Stimulated activated CD4-positive, alpha-beta T cell treated with anti-CD3 and anti-CD28 coated beads, Interleukin-1b, Interleukin-23, amount 100 ng/mL, for 1 hour (primary cell): ENCODE measurements at regions not wholly inside any gene's neighbourhood (a gene's known extent, or its start where the extent isn't known, plus 50 kb on each side); places are given as distances from the start of the nearest gene placed in this dataset.
"Not testable (repeated sequence)": the region's sequence is repeated elsewhere in the genome, so short reads cannot be mapped to it uniquely, and the experiment has no call there.

Experiments used
- DNase-seq, 2 donors: peaks; one replicate each; pipeline ENCODE4 v3.0.0-alpha.2; 2020; ENCODE audit warnings: low read depth in 2 of 2

DNA sequence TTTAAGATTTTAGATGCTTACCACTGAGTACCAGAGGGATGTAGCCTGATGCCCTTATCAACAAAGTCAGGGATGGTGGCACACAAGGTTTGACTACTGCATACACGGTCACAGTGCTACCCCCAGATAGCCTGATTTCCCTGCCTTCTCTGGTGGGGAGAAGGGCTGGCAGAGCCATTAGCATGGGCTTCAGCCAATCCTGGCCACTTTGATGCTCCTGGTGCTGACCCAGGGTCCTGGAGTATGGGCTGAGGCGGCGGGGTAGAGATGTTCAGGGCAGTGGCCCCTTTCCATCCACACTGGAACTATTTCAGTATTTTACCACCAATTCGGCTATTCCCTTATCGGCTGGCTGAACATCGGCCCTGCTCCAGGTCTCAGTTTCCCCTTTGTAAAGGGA, 83.2 kb downstream of the POTEB3 start:
- DNase-seq: not testable (repeated sequence)

DNA sequence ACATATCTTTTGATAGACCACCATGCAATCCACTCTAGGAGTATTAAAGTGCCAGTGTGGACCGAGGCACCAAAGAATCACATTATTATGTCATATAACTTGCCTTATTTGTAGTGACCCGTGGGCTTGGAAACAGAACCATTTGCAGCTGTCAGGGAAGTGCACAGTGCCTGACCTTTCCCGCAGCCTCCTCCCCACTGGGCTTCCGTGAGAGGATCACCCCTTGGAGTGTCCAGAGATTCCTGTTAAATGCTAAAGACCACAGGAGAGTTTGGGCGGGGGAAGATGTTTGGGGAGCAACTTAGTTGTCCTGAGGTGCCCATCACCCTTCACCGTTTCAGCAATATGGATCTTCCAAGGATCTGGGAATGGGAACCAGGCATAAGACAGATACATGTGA, 84.4 kb downstream of the POTEB3 start:
- not testable (repeated sequence) for DNase-seq

DNA sequence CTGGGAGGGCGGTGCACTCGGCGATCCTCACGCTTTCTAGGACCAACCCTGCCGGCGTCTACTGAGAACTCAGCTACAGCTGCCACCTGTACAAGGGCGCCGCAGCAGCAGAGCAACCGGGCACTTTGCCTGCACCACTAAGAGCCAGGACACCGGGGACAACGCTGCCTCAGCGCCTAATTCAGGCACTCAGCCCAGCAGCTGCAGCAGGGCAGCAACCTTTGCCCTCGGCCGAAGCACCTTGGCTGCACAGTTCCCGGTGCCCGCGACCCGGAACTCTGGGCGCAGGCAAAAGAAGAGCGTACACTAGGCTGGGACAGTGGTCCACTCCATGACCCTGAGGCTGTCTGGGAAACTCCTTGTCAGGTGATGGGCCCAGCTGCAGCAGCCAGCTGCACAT, 85.7 kb downstream of the POTEB3 start:
- not testable (repeated sequence) for DNase-seq

DNA sequence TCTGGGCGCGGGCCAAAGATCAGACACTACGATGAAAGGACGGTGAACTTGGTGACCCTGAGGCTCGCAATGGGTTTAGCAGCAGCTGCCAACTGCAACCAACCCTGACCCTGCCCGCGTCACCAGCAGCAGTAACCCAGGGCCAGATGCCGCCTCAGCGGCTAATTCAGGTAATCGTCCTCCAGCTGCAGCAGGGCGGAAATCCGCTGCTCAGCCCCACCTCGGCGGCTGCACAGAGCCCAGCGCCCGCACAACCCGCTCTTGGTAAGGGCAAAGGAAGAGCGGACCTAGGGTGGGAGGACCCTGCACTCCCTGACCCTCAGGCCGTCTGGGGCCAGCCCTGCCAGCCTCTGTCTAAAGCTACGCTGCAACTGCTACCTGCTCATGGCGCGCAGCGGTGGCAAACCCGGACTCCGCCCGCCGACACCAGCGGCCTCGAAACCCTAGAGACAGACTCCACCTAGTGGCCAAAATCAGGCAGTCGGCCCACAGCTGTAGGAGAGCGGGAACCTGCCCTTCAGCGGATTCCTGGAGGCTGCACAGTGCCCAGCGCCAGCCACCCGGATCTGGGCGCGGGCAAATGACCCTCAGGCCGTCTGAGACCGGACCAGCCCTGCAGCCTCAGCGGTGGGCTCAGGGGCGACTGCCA, 87.5 kb downstream of the POTEB3 start:
- not testable (repeated sequence) for DNase-seq

DNA sequence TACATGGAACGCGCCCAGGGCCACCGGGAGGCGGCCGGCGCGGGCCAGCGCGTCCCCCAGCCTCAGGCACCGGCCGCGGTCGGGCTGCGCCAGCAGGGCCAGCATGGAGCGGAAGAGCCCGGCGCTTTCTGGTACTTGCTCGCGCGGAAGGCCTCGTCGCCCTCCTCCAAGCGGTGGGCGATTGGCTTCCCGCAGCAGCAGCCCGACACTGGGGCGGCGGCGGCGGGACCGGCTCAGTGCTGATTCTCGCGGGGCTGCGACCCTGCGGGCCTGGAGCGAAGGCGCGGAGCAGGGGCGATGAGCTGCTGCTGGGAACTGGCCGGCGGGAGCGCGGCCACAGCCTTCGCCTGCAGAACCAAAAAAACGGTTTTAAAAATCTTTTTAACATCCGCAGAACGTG, 95.3 kb downstream of the POTEB3 start:
- not testable (repeated sequence) for DNase-seq

DNA sequence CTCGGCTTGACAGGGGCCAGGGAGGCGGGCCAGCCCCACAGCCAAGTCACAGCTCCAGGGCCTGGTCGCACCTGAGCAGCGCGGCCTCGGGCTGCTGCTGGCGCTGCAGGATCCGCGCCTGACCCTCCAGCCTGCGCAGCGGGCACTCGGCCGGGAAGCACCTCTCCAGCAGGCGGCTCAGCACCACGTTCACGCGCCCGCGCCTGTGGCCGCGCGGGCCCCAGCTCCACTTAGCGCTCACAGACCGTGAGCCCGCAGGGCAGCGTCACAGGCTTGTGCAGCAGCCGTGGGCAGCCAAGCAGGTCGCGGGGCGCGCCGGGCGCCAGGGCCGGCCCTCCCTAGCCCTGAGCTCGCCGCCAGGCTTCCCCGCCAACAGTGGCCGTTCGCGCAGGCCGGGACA, 95.8 kb downstream of the POTEB3 start:
- DNase-seq: not testable (repeated sequence)

DNA sequence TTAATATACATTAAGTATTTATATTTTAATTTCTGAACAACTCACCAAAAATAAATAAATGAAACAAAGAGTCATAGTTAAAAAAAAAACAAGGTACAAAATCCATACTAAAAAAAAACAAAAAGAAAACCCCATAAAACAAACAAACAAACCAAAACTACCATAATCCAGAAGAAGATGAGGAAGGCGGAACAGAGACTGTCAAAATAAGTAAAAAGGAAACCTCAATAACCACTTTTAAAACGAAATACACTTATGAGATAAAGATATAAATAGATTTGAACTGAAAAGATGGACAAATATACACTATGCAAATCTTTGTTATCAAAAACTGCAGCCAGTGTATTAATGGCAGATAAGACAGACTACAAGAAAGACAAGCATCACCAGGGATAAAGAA, 103.3 kb downstream of the POTEB3 start:
- DNase-seq: not testable (repeated sequence)

DNA sequence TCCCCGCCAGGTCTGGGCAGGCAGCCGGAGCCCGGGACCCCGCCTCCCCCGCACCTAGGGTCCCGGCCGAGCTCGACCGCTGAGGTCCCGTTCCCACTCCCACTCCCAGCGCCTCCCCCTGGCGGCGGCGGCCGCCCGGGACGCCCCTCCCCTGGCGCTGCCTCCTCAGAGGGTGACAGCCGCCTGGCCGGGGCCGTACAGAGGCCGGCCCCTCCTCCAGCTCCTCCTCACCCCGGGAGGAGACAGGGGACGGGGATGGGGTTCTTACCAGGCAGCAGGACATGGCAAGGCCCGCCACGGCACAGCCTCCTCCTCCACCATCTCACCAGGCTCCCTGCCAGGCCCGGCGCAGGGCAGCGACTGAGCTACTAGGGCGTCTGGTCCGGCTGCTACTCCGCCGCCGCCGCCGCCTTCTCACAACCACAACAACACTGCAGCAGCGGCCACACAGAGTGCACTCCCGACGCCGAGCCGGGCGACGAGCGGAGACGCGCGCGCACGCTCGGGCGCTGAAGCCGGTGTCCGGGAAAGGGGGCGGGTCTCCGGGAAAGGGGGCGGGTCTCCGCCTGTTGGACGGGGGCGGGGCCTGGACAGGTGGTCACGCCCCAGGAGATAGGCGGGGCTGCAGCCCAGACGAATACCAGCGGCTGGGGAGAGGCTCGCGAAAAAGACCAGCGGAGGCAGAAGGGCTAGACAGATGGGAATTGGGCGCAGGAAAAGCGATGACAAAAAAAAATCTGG, 115.4 kb downstream of the POTEB3 start:
- DNase-seq: peak in 1 of 2 donors; percentile 13

DNA sequence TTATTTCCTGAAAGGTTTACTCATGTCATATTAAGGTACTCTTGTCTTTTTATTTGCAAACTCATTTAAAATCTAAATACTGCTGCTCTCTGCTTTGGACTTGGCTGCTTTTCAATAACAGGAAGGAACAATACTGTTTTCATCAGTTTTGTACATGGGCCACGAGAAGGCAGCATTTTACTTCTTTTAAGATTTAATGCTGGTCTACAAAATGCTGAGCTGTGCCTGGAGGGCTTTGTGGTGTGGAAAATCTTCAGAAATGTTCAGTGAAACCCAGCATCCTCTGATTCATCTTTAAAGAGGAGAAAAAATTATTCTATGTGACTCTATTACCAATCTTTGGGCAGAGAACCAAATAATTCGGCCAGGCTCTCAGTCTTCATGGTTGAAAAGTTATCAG, 155.9 kb downstream of the POTEB3 start:
- not testable (repeated sequence) for DNase-seq

DNA sequence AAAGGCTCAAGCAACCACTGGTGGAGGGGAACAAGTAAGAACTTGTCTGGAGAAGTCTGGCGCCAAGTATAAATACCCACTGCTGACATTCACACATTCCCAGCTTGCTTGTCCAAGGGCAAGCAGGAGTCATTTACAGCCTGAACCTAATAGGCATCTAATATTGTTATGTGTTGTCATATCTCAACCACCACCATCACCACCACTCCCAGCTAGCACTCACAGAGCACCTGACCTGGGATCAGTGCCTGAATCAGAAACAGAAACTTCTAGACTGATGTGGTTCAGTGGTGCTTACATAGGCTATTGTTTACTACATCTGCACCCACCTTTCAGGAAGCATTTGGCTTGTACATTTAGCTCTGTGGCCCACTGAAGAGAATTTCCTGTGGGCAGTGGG, 157.1 kb downstream of the POTEB3 start:
- DNase-seq: not testable (repeated sequence)

DNA sequence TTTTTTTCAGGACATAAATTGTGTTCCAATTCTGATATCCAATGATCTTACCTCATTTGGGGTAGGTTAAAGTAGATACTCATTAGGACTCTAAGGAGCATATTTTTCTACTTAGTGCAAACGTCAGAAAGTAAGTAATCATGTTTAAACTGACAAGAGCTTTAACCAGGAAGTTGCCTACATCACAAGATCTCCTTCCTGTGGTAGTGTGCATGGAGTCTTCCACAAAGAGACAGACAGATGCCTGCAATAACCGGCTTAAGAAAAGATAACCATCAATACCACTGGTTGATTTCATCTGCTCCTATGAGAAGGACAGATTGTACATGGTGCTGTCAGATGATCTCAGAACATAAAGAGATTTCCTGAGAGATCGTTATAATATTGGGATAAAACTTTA, 160.0 kb downstream of the POTEB3 start:
- DNase-seq: not testable (repeated sequence)

DNA sequence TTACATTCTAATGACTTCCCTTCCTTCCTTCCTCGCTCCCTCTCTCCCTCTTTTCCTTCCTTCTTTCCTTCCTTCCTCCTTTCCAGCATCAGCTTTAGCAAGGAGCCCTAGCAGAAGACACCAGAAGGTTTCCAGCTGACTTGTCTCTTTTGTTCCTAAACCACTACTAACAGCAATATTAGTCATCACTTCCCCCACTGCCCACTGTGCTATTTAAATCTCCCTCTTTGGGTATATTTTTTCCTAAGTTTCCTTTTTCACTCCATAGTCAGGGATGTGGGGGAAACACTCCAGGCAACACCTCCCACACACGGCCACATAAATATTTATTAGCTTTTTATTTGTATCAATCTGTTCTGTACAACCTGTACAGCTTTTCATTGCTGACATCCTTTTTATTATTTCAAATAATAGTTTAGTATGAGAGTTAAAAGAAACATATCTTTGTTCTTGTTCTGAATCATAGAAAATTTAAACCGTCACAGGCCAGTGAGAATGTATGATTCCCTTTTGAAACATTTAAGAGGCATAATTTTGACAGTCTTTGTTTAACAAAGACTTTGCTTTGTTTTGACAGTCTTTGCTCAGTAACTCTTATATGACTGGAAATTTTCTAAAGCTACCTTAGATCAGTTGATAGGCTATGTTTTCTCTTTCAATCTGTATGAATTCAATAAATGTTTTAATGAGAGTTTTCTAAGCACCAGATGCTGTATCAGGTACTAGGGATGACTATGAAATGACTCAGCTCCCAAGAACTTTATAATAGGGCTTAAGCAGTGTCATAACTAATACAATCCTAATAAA, 167.9 kb downstream of the POTEB3 start:
- DNase-seq: not testable (repeated sequence)

DNA sequence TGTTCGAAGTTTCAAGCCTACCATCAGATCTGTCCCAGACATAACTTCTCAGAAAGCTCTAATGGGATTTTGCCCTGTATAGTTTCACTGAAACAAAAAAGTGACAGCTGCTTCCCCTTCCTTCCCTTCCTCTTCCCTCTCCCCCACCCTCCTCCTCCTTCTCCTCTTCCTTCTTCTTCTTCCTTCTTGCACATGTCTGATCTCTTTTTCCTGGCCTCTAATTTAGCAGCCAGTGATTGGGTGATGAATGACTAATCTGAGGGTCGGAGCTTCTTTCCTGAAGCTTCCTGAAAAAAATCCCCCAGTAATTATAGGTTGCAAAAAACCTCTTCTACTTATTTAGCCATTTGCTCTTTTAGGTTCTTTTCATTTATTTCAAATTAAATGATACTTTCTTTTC, 168.7 kb downstream of the POTEB3 start:
- no peak for DNase-seq

DNA sequence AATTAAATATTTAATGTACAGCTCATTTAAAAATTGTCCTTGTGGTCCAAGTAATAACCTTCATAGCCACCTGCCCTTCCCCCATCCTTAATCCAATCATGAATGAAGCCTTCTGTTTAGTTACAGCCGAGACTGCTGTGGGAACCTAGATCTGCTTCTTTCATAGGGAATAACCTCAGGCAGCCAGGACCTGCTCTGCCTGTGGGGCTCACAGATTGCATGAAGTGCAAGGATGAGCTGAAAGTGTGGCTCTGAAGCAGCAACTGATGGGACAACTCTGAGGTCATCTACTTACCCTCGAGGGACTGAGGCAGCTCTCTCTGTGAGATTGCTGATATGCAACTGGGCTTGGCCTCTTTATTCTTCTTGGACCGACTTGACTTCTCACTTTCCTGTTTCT, 169.8 kb downstream of the POTEB3 start:
- DNase-seq: no peak

DNA sequence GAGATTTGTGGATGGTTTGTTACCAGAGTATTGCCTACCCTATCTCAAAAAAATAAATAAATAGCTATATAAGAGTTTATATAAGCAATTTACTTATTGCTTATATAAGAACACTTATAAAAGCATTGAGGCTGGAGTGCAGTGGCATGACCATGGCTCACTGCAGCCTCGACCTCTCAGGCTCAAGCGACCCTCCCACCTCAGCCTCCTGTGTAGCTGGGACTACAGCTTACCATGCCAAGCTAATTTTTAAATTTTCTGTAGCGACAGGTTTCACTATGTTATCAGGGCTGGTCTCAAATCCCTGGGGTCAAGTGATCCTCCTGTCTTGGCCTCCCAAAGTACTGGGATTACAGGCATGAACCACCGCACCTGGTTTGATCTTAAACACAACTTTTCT, 170.6 kb downstream of the POTEB3 start:
- not testable (repeated sequence) for DNase-seq

DNA sequence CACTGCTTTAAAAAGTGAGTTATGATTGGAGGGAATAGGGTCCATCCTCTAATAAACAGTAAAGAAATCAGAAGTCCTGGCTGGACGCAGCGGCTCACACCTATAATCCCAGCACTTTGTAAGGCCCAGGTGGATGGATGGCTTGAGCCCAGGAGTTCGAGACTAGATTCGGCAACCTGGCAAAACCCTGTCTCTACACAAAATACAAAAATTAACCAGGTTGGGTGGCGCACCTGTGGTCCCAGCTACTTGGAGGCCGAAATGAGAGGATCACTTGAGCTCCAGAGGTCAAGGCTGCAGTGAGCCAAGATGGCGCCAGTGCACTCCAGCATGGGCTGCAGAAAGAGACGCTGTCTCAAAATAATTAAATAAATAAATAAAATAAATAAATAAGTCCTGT, 171.2 kb downstream of the POTEB3 start:
- DNase-seq: no peak

DNA sequence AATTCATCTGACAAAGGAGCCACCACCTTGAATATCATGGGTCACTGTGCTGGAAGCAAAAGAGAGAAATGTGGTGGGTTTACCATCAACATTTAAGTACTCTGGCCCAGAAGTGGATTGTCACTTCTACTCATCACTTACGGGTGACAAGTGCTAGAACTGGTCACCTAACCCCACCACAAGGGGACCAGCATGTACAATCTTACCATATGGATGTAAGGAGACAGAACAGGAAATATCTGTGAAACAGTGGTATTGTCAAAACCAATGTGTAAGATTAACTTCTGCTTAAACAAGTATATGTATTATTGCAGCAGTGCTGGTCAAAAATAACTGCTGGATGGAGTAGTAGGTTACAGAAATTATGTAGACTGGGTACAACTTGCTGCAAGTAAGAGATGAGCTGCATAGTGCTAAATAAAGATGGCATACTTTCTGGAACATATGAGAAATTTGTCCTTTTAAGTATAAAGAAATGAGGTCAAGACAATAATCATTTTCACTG, 171.8 kb downstream of the POTEB3 start:
- no peak for DNase-seq

DNA sequence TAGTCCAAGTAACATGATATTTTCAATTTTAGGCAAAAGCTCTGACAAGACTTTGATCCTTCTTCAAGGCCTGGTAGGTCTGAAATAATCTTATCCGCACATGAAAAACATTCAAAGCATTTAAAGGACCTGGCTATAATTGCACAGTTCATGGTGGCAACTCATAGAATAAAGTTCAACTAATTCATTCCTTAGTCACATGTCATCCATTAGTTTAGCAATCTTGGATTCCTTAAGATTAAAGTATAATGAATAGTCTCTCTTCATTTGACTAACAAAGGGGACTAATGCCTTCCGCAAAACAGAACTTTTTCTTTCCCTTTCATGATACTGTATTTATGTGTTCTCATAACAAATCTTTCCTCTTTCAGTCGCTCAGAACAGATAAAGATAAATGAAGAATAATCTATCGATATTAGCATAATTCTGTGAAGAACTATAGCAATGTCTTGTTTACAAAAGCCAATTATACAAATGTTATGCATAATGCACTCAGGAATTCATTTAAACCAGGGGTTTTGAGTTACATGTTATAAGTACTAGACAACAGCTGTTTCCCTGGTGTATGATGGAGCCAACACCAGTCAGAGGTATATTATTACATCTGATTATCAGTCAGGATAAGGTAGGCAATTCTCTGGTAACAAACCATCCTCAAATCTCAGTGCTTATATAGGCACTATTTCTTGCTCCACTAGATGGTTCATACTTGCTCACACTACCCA, 172.5 kb downstream of the POTEB3 start:
- DNase-seq: no peak

DNA sequence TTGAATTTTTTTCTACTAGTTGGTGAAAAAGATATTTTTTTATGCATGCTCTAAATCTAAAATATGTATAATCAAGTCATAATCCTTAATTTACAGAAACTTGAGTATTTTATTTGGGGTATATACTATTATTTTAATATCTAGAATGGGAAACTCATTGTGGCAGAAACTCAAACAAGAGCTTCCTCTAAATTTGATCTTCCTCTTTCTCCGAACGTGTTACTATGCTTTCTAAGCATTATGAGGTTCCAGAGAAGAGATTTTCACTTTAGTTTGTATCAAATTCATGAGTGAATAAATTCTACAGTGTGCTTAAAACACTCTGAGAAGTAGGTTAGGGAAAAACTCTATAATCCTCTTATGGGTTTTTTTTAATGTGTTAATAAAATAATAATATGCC, 173.1 kb downstream of the POTEB3 start:
- no peak for DNase-seq

DNA sequence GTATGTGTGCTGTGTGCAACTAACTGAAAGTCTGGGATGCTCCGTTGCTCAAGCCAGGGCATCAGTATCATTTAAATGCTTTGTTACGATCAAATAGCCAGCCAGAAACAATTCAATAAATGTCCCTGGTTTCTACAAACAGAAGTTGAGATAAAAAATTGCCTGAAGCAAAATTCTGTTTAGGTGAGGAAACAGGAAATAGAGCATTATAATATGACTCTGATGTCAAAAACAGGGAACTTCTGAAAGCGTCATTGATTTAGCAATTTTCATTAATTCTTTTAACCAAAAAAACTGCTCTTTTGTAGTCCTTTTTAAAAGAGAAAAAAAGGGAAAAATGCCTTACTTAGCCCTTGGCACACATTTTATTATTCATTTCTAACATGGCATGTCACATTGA, 174.7 kb downstream of the POTEB3 start:
- DNase-seq: not testable (repeated sequence)

DNA sequence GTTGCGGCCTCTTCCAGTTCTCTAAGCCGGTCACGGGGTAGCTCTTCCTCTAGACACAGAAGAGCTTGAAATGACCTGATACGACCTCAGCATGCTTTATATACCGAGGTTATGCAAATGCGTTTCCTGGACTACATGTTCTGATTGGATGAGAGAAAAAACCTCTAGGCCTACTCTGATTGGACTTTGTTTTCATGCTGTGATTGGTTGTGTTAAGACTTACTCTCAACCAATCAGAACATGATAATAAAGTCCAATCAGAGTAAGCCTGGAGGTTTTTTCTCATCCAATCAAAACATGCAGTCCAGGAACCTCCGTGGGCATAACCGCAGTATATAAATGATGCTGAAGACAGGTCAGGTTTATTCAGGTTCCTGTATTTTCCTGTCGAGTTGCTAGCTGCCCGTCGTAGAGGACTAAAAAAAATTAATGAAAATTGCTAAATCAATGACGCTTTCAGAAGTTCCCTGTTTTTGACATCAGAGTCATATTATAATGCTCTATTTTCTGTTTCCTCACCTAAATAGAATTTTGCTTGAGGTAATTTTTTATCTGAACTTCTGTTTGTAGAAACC, 177.4 kb downstream of the POTEB3 start:
- DNase-seq: no peak
